ENCODE measurements at regions not wholly inside any gene's neighbourhood (a gene's known extent, or its start where the extent isn't known, plus 50 kb on each side); places are given as distances from the start of the nearest gene placed in this dataset.
"Not testable (repeated sequence)": the region's sequence is repeated elsewhere in the genome, so short reads cannot be mapped to it uniquely, and the experiment has no call there.

DNA sequence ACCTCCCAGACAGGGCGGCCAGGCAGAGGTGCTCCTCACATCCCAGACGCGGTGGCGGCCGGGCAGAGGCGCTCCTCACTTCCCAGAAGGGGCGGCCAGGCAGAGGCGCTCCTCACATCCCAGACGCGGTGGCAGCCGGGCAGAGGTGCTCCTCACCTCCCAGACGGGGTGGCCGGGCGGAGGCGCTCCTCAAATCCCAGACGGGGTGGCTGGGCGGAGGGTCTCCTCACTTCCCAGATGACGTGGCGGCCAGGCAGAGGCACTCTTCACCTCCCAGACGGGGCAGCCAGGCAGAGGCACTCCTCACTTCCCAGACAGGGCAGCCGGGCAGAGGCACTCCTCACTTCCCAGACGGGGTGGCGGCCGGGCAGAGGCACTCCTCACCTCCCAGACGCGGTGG lies 247.7 kb upstream of the USP9Y start:
- DNase-seq (ENCODE audit: low spot score), result not testable (repeated sequence)

DNA sequence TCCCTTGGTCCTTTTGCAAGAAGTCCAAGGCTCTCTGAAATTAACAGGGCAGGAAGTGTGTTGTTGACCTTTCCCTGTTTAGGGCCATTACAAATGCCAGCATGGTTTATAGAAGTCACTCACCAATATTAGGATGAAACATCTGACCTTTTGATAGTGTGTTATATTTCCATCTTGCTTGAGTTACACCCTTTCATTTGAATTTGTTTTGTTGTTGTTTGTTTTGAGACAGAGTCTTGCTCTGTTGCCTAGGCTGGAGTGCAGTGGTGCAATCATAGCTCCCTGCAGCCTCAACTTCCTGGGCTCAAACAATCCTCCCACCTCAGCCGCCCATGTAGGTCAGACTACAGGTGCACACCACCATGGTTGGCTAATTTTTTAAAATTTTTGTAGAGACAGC lies 241.1 kb upstream of the USP9Y start:
- no peak for DNase-seq (ENCODE audit: low spot score)

DNA sequence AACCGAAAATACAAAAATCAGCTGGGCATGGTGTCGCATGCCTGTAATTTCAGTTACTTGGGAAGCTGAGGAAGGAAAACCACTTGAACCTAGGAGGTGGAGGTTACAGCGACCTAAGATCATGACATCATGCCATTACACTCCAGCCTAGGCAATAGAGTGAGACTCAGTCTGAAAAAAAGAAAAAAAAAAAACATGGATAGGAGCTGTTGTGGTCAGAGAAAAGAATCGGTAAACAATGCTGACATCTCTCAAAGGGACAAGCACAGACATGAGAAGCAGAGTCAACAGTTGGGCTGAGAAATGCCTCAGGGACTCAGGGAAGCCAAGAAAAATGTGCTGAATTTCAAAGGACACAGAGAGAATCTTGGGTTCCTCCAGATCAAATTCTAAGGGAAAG lies 236.9 kb upstream of the USP9Y start:
- DNase-seq (ENCODE audit: low spot score), result no peak

DNA sequence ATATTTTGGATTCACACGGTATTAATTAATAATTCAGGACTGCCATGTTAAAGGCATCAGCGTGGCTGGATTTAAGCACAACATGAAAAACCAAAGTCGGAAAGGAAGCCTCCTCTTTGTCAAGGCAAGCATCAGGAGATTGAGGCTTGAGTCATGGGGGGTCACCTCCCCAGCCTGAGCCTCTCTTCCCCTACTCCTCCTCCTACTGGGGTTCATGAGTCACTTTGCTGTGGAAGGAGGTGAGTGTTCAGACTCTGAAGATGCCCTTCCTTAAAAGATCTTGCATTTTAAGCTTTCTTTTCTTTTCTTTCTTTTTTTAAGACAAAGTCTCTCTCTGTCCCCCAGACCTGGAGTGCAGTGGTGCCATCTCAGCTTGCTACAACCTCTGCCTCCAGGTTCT lies 235.3 kb upstream of the USP9Y start:
- no peak for DNase-seq (ENCODE audit: low spot score)

DNA sequence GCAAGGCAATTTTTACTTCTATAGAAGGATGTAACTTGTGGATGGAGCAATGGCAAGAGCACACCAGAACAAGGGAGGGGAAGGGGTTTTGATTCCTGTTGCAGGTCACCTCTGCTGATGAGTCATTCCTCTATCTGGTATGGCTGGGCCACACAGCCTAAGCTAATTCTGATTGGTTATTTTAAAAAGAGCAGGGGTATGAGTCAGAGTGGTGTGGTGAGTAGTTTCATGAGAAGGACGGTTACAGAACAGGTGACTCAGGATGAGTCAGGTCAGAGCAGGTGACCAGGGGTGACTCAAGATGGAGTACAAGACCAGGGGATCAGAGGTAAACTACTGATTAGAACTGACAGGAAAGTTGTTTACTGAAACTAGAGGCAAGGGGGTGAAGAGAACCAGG lies 231.9 kb upstream of the USP9Y start:
- no peak for DNase-seq (ENCODE audit: low spot score)

DNA sequence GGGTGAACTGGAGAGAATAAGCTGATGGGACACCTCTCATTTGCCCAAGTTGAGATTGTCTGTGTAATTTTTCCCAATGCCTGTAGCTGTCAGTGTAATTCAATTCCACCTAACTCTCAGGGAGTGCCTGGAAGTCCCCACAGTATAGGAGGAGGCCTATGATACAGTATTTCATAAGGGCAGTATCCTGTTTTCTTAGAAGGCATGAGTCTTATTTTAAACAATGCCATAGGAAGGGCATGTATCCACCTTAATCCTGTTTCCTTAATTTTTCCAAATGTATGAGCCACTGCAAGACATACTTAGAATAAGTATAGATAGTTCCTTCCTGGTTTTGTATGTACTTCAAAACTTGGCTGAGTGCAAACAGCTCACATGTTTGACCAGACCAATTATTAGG lies 226.6 kb upstream of the USP9Y start:
- no peak for DNase-seq (ENCODE audit: low spot score)

DNA sequence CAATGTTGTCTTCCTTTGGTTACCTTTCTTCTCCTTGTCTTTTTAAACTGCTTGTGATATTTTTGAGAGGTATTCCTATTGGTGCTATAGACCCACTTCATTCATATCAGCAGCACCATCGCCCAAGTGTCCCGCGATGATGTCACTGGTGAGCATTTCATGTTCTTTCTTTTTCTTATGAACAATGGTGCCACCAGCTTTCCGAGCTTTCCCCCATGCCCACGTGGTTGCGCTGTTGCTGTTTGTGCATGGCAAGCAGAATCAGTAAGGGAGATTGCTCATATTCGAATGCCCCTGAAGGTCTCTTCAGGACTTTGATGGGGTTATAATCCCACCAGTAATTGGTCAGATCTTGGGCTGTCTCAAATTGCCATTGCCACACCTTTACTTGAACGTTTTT lies 221.6 kb upstream of the USP9Y start:
- DNase-seq (ENCODE audit: low spot score), result no peak

DNA sequence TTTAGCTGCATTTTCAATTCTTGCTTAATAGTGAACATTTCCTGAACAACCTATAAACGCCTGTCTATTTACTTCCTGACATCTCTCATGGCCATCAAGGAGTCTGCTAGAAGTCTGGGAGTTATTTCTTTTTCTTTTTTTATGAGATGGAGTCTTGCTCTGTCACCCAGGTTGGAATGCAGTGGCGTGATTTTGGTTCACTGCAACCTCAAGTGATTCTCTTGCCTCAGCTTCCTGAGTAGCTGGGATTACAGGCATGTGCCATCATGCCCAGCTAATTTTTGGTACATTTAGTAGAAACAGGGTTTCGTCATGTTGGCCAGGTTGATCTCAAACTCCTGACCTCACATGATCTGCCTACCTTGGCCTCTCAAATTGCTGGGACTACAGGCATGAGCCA lies 217.6 kb upstream of the USP9Y start:
- DNase-seq (ENCODE audit: low spot score), result no peak

DNA sequence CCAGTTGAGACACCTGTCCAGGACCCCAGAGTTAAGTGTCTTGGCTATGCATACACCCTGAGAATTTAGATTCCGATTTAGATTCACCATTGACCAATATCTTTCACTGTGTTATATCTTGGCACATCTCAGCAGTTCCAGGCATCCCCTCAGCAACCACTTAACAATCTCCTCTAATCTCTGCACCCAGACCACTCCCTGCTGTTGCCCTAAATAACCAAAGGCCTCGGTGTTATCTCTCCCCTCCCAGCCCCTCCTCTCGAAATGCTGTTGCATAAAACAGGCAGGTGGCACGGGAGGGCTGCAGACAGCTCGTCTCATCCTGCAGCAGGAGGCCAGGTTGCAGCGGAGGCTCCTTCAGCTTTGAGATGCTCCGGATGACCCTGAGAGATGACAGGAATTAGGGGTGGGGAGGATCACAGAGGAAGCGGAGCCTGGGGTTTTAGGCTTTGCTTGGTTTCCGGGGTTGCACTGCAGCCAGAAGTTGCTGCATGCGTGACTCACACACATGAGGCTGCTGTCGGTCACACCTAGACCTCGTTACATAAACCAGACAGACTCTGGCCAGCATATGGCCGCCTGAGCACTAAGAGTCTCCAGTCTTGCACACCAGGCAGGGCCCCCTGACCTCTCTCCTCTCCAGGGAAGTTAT lies 210.3 kb upstream of the USP9Y start:
- no peak for DNase-seq (ENCODE audit: low spot score)

DNA sequence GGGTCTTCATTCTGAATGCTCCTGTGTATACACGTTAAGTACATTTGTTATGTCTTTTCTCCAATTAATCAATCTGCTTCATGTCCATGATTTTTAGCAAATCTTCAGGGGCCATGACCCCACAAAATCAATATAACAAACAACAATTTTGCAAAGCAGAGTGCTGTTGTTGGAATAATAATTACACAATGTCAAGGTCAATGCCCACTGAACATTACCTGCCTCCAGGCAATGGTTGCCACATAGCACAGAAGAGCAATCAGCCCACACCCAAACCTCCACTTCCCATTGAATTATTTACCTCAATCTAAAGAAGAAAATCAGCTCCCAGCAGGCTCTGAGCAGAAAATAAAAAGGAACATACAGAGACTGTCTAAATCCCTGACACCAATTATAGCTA lies 208.8 kb upstream of the USP9Y start:
- DNase-seq (ENCODE audit: low spot score), result no peak

DNA sequence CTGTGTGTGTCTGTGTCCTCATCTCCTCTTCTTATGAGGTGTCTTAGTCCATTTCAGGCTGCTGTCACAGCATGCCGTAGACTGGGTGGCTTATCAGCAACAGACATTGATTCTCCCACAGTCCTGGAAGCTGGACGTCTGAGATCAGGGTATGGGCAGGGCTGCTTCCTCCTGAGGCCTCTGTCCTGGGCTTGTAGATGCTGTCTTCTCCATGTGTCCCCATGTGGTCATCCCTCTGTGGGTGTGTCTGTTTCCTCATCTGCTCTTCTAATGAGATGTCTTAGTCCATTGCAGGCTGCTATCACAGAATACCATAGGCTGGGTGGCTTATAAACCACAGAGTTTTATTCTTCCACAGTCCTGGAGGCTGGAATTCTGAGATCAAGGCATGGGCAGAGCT lies 205.0 kb upstream of the USP9Y start:
- DNase-seq (ENCODE audit: low spot score), result no peak

DNA sequence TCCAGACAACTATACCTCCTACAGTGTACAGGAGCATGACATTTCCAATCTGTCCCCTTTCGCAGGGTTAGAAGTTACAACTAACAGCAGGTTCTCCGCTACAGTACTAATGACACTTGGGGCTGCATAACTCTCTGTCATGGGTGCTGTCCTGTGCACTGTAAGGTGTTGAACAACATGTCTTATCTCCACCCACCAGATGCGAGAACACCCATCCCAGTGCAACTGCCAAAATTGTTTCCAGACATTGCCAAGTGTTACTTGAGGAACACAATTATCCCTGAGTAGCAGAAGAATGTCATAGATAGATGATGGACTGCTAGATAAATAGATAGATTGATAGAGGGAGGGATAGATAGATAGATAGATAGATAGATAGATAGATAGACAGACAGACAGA lies 200.9 kb upstream of the USP9Y start:
- DNase-seq (ENCODE audit: low spot score), result no peak

DNA sequence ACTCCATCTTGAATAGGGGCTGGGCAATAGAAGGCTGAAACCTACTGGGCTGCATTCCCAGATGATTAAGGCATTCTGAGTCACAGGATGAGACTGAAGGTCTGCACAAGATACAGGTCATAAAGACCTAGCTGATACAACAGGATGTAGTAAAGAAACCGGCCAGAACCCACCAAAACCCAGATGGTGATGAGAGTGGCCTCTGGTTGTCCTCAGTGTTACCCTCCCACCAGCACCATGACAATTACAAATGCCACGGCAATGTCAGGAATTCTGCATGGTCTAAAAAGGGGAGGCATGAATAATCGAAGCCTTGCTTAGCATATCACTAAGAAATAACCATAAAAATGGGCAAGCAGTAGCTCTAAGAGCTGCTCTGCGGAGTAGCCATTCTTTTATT lies 197.0 kb upstream of the USP9Y start:
- DNase-seq (ENCODE audit: low spot score), result not testable (repeated sequence)

DNA sequence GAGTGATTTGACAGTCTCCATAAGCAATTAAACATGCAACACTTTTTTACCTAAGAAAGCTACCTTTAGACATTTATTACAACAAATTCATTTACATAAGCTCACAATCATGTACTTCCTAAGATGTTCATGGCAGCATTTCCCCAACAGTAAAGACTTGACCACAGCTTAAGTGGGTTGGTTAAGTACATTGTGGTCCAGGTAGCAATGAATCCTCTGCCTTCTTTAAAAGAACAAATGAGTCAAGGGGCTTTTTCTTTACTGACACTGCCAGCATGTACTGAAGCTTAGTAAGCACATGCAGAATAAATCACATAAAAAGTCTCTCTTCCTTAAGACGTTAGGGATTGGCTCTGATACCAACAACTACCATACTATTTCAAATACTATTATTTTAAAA lies 183.7 kb upstream of the USP9Y start:
- no peak for DNase-seq (ENCODE audit: low spot score)

DNA sequence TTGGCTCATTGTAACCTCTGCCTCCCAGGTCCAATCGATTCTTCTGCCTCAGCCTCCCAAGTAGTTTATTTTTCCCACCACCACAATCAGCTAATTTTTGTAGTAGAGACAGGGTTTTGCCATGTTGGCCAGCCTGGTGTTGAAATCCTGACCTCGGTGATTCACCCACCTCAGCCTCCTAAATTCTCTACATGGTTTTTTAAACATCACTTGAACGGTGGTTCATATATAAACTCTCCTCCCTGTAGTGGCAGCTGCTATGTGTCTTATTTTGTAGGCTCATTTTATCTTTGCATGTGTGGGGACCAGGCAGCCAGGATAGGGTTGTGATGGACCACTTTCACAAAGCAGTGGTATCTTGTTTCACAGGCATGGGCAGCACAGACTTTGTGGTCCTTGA lies 175.8 kb upstream of the USP9Y start:
- no peak for DNase-seq (ENCODE audit: low spot score)

DNA sequence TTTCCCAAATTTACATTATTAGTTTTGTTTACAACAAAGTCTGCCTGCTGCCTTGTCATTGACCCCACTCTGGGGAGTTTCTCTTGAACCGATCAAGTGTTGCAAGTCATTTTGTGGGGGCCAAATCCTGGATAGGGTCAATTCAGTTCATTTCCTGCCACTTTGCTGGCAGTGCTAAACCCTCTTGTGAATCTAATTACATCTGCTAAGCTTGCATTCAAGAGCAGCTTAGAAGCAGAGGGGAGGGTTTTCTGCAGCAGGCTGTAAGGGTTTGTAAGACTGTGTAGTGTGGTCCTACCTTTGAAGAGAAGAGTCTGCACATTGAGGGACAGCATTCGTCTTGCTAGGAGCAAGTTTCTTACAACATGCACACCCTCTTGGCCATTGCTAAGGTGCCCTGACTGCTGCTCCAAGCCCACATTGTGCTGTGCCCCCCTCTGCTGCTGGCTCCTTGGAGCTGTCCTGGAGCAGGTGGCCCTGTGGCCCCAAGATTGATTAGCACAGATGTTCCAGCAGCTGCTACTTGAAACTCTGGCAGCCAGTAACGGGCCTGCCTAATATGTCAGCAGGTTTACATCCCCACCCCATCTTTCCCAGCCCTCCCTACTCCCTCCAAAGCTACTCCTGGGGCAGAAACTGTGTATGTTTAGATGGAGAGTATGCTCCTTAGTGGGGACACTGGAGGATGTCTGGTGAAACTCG lies 174.5 kb upstream of the USP9Y start:
- DNase-seq (ENCODE audit: low spot score), result no peak

DNA sequence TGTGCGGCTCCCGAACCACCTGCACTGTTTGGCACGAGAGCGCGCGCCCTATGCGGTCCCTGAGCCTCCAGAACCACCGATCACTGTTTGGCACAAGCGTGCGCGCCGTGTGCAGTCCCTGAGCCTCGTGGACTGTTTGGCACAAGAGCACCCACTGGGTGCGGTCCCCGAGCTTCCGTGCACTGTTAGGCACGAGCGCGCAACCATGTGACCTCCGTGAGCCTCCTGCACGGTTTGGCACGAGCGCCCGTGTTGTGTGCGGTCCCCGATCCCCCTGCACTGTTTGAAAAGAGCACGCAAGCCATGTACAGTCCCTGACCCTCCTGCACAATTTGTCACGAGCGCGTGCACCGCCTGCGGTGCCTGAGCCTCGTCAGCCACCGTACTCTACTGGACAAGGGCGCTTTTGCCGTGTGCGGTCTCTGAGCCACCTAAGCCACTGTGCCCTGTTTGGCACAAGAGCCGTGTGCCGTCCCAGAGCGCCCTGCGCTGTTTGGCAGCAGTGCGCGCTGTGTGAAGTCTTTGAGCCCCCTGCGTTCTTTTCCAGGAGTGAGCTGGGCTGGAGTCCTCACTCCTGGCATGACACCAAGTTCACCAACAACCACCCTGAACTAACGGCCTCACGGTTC lies 163.7 kb upstream of the USP9Y start:
- no peak for DNase-seq (ENCODE audit: low spot score)

DNA sequence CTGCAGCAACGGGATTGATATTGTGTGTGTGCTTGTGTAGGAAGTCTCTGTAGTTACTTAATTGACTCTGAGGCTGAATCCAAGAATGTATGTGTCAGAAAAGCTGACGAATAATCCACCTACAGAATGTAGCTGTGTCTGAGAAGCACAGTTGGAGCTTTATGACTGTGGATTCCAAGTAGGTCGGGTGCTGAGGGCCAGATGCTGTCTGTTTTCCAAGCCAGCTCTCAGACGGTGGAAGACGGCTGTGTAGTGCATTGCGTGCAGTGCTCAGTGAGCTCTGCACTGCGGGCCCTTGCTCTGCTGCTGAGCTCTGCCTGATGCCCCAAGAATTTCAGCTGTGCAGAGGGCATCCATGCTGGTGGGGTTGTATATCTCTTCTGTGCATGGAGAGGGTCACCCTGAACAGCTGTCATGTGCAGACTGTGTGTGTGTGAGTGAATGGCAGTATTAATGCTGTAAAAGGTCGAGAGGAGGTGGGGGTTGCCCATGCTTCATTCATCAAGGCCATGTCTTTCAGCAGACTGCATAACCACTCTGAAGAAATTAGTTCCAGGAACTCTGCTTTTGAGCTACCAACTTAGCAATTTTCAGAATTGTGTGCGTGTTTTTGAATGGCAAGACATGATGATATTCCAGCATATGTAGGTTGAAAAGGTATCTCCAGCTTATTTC lies 154.1 kb upstream of the USP9Y start:
- DNase-seq (ENCODE audit: low spot score), result no peak

DNA sequence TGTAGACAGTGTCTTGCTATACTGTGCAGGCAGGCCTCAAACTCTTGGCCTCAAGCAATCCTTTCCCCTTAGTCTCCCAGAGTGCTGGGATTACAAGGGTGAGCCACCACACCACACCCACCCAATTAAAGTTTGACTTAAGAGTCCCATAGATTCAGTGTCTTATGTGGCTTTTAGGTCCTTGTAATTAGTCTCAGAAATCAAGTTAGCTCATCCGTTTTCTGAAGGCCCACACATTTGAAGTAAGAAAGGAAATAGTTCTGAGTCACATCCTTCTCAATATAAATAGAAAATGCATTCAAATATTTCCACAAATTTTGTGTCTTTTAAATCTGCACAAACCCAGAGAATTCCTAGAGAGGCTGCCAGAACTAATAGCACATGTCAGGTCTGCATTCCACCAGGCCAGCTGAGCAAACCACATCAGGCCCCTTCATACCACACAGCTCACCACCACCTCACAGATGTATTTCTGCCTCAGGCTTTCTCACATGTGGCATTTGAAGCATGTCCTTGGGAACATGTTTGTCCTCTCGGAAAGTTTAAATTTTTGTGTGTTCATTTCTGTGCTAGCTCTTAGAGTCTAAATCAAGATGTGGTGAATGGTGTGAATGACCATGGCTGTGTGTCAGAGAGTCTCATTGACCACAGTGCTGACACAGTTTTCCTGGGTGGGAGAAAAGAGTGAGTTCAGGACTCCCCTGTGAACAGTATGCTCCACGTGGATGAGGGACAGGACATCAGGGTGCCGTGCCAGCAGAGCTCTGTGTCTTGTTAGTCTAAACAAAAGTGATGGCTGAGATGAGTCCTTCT lies 148.4 kb upstream of the USP9Y start:
- no peak for DNase-seq (ENCODE audit: low spot score)

DNA sequence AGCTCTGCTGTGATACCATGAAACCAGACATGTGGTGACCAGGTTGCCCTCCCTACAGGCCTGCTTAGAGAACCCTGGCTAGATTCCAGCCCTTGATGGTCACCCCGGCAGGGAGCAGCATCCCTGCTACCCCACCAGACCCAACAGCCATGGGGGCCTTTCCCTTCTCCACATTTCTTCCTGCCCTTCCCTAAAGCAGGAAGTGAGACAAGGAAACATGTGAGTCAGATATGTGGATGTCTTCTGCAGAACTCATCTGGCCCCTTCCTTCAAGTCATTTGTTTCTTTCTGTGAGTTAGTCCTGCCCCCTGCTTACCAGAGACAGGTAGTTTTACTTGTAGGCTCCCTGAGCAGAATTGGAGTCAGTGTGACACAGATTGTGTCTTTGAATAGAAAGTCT lies 147.1 kb upstream of the USP9Y start:
- DNase-seq (ENCODE audit: low spot score), result no peak

DNA sequence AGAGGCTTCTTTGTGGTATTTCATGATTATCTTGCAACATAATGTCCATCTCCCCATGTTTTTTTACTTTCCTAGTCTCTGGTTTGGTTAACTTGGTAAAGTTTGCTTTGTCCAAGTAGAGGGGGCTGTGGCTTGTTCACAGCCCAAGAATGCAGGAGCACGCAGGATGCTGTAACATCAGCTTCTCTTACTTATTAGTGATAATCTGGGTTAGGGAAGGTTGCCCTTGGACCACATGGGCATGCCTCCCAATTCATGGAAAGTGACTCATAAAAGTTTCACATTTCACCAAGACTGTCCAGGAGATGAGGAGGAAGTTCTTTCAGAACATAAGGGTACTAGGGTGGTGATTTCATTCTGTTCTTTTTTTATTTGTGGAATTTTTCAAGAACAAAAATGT lies 146.0 kb upstream of the USP9Y start:
- no peak for DNase-seq (ENCODE audit: low spot score)

DNA sequence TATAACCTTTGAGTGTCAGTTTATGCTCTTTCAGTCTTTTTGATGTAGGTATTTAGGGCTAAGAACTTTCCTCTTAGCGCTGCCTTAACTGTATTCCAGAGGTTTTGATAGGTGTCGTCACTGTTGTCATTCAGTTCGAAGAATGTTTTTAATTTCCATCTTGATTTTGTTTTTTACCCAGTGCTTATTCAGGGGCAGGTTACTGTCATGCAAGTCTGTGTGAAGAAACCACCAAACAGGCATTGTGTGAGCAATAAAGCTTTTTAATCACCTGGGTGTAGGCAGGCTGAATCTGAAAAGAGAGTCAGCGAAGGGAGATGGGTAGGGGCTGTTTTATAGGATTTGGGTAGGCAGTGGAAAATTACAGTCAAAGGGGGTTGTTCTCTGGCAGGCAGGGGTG lies 142.0 kb upstream of the USP9Y start:
- DNase-seq (ENCODE audit: low spot score), result no peak

Data from germinal center (tissue), 1 donor.